ENCODE measurements at regions not wholly inside any gene's neighbourhood (a gene's known extent, or its start where the extent isn't known, plus 50 kb on each side); places are given as distances from the start of the nearest gene placed in this dataset.

- no peak for DNase-seq (ENCODE audit: low read depth, low spot score)
Measured at GRCh38 chr2:2744958-2745715, 414.1 kb upstream of the MYT1L start.

DNA sequence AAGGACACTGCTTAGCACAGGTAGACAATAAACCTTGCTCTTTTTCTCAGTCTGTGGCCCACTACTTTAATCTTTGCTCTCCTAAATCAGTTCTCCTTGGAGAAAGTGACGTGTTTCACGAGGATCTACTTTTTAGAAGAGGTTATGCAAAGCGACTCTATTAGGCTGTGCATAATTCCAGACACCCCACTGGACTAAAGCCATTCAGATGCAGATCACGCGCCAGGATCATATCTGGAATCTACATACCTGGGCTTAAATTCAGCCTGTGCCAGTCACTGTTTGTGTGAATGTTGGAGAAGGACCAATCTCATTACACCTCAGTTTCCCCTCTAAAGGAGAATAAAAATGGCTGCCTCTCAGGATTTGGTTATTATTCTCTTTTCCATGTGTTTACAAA, 413.0 kb upstream of the MYT1L start:
- no peak for DNase-seq (ENCODE audit: low read depth, low spot score)

- DNase-seq (ENCODE audit: low read depth, low spot score) = peak; percentile 75
Measured at GRCh38 chr2:2743164-2743571, 412.1 kb upstream of the MYT1L start.

DNA sequence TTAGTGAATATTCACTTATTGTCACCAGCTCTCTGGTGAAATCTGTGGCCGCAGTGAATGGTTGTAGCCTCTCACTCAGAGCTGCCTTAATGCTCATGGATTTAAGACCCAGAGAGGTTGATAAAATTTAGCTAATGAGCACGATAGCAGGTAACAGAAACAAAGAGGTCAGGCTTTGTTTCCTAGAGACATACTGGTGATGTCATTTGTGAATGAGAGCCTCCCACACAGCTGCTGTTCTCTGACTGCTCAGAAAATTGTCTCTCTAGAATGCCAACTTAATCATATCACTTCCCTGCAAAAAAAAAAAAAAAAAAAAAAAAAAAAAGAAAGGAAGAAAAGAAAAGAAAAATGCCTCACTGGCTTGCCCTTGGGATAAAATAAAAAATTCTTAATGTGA, 411.7 kb upstream of the MYT1L start:
- peak; percentile 6 for DNase-seq (ENCODE audit: low read depth, low spot score)

GRCh38 chr2:2740238-2740775, 409.2 kb upstream of the MYT1L start:
- DNase-seq (ENCODE audit: low read depth, low spot score) = no peak

- no peak for DNase-seq (ENCODE audit: low read depth, low spot score)
Measured at GRCh38 chr2:2739231-2739795, 408.2 kb upstream of the MYT1L start.

GRCh38 chr2:2738684-2739083, 407.6 kb upstream of the MYT1L start:
- DNase-seq (ENCODE audit: low read depth, low spot score) = no peak

GRCh38 chr2:2738276-2738675, 407.2 kb upstream of the MYT1L start:
- no peak for DNase-seq (ENCODE audit: low read depth, low spot score)

- no peak for DNase-seq (ENCODE audit: low read depth, low spot score)
Measured at GRCh38 chr2:2735041-2735440, 404.0 kb upstream of the MYT1L start.

GRCh38 chr2:2734308-2734707, 403.2 kb upstream of the MYT1L start:
- no peak for DNase-seq (ENCODE audit: low read depth, low spot score)

DNA sequence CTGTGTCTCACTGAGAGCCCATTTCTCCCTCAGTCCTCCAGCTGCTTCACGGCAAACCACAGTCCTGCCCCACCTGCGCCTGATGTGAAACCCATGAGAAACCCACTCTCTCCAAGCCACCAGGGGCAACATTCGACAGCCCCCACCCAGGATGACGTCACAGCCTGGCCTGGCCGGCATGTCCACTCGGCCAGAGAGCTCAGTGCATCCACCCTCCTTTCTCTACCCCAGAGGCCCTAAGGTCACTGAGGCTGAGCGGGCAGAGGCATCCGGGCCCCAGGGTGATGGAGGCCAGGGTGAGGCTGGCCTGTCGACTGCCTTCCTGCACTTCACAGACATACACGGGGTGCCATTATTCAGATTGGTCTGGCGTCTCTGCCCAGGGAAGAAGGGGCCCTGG, 402.7 kb upstream of the MYT1L start:
- no peak for DNase-seq (ENCODE audit: low read depth, low spot score)

DNA sequence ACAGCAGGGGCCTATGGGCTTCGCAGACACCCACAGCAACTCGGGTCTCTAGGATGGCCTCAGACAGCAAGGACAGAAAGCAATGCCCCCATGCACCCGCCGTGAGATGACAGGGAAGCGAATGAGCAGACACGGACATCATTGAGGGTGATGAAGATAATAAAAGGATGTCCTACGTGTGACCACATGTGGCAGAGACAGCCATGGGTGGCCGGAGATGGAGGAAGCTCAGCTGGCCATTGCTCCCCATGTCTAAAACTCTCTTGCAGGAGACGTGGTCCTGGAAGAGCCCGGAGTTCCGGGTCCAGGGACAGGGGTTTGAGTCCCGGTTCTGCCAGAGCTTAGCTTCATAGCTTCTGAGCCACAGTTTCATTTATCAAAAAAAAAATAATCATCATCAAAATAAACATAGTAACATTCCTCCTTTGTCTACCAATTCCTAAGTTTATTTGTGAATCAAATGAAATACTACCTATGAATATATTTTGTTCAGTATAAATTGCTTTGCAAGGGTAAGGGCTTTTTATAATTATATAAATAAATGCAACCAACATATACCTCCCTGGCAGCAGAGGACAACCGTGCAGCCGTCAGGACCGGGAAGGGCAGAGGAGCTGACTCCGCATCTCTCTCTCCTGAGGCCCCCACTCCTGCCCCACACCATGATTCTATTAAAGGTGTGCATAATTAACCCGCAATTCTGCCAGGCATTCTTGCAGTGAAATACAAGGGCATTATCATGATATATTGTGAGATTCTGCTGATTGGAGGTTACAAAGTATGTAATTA, 401.4 kb upstream of the MYT1L start:
- DNase-seq (ENCODE audit: low read depth, low spot score) = no peak

DNA sequence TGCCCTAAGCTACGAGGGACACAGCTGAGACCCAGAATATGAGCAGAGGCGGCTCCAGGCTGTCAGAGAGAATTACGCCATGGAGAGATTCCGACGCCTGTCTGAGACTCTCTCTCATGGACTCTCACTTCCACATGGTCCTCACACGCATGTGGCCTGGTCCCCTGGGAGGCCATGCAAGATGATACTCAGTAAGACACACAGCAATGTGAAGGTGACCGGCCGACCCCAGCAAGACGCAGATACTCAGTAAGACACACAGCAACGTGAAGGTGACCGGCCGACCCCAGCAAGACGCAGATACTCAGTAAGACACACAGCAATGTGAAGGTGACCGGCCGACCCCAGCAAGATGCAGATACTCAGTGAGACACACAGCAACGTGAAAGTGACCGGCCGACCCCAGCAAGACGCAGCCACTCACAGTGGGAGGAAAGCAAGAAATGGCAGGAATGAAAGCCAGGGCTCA, 400.8 kb upstream of the MYT1L start:
- DNase-seq (ENCODE audit: low read depth, low spot score) = no peak

DNA sequence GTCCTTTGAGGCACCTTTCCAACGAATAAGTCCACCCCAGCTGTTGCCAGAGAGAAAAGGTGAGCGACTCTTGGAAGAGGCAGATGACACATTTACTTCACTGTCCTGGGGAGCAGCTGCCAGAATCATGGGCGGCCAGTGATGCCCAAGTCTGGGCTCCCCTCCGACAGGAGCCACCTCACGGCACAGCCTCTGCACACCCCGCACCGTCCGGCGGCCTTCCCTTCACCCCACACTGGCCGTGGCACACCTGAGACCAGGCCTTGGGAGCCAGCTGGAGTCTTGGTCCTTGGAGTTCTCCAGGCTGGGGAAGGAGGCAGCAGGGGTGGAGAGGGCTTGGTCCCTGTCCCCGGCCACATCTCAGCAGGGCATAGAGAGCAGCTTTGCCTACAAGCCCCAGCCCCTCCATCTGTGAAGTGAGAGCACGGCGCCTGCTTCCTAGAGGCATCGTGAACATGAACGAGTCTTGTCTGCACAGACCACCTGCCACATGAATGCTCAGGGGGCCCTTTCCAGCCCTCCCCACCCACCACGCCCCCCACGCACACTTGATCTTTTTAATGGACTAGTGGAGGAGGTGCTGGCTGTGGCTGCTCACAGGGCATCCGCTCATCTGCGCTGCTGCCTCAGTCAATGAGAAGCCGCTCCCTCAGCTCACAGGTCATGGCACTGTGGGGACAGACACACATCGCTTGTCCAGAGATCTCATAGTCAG, 400.2 kb upstream of the MYT1L start:
- no peak for DNase-seq (ENCODE audit: low read depth, low spot score)

DNA sequence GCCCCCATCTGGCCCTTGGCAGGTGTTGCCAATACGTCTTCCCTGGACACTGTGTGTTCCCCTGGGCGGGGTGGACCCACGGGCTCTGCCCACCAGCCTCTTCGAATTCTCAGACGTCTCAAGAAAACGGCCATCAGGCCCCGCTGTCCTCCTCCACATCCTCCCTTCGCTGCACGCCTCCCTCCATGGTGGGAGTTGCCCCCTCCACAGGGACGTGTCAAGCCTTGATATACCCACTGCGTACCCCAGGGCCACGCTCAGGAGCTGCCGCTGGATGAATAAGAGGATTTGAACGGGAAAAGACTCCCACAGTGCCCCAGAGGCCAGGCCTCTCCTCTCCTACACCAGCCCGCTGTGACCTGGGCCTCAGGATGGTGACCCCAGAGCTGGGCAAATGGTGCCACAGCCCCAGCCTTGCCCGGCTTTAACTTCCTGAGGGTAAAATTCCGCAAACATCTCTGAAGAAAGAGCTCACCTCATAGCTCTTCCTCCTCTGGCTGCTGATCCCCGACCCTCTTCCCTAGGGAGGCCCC, 399.3 kb upstream of the MYT1L start:
- no peak for DNase-seq (ENCODE audit: low read depth, low spot score)

GRCh38 chr2:2729246-2729645, 398.2 kb upstream of the MYT1L start:
- no peak for DNase-seq (ENCODE audit: low read depth, low spot score)

- no peak for DNase-seq (ENCODE audit: low read depth, low spot score)
Measured at GRCh38 chr2:2728635-2729034, 397.6 kb upstream of the MYT1L start.

- DNase-seq (ENCODE audit: low read depth, low spot score) = no peak
Measured at GRCh38 chr2:2727876-2728511, 396.9 kb upstream of the MYT1L start.

GRCh38 chr2:2726163-2726562, 395.1 kb upstream of the MYT1L start:
- DNase-seq (ENCODE audit: low read depth, low spot score) = no peak

- DNase-seq (ENCODE audit: low read depth, low spot score) = no peak
Measured at GRCh38 chr2:2723064-2723463, 392.0 kb upstream of the MYT1L start.

GRCh38 chr2:2721296-2721835, 390.3 kb upstream of the MYT1L start:
- DNase-seq (ENCODE audit: low read depth, low spot score) = no peak

All from astrocyte of the hippocampus (primary cell).